ENCODE measurements at regions not wholly inside any gene's neighbourhood (a gene's known extent, or its start where the extent isn't known, plus 50 kb on each side); places are given as distances from the start of the nearest gene placed in this dataset.
"Not testable (repeated sequence)": the region's sequence is repeated elsewhere in the genome, so short reads cannot be mapped to it uniquely, and the experiment has no call there.

DNA sequence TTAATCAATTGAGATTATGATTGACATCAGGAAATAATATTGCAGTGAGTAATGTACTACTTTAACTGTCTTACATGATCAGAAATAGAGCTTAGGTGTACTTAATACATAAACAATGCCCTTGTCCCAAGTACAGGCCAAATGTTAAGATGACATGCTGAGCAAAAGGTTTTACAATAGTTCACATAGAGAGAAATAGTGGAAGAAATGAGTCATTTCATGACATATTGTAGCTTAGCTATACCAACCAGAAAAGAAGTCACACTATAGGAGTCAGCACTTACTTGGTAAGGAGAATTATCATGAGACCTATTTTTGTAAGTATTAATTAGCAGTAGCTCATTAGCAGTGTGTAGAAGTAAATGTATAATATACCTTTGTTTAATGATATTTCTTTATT is 96.4 kb upstream of the NANOGP8 start:
- no peak for DNase-seq (ENCODE audit: extremely low spot score)
- TF ChIP-seq FOXM1 (IDR thresholded peaks at IDR 0.05; ENCODE audit: borderline replicate concordance) (no peak), LEF1 (IDR thresholded peaks at IDR 0.05; ENCODE audit: borderline replicate concordance) (no peak), CTBP1 (IDR thresholded peaks at IDR 0.05; ENCODE audit: borderline replicate concordance) (no peak), L3MBTL2 (conservative IDR thresholded peaks at IDR 0.05) (no peak), BHLHE40 (IDR thresholded peaks at IDR 0.05; ENCODE audit: borderline replicate concordance) (no peak), FOXA1 (IDR thresholded peaks at IDR 0.05) (no peak), ELF4 (IDR thresholded peaks at IDR 0.05) (no peak), HDGF (IDR thresholded peaks at IDR 0.05; ENCODE audit: borderline replicate concordance) (no peak), SUZ12 (IDR thresholded peaks at IDR 0.05) (no peak), ZNF384 (IDR thresholded peaks at IDR 0.05) (no peak), NFRKB (IDR thresholded peaks at IDR 0.05) (no peak), SP1 (IDR thresholded peaks at IDR 0.05) (no peak), FOXK2 (IDR thresholded peaks at IDR 0.05) (no peak), ARNT (IDR thresholded peaks at IDR 0.05) (no peak), TARDBP (IDR thresholded peaks at IDR 0.05) (no peak)
- TF ChIP-seq, protein P1, sequence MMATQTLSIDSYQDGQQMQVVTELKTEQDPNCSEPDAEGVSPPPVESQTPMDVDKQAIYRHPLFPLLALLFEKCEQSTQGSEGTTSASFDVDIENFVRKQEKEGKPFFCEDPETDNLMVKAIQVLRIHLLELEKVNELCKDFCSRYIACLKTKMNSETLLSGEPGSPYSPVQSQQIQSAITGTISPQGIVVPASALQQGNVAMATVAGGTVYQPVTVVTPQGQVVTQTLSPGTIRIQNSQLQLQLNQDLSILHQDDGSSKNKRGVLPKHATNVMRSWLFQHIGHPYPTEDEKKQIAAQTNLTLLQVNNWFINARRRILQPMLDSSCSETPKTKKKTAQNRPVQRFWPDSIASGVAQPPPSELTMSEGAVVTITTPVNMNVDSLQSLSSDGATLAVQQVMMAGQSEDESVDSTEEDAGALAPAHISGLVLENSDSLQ (IDR thresholded peaks at IDR 0.05) = no peak; the same call in 1 of the 2 replicates
- ChIA-PET CTCF (no interaction called here), POLR2A (no interaction called here)

DNA sequence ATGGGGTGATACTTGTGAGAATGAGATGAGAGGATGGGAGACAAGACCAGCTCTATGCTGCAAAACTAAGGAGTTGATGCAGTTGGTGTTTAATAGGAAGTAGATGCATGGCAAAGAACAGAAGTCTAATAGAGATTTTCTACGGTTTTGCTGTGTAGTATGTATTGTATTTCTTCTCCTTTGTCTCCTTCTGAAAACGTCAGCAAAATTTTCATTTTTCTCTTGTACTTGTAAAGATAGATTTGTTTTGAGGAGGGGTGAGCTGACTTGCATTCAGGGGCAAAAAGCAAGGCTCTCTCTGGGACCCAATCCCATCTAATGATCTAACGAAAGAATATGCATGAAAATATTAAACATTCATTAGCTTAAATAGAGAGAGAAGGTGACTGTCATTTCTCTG is 94.6 kb upstream of the NANOGP8 start:
- TF ChIP-seq, protein P1 (IDR thresholded peaks at IDR 0.05) = no peak
- TF ChIP-seq CTBP1 (IDR thresholded peaks at IDR 0.05; ENCODE audit: borderline replicate concordance) = no peak
- TF ChIP-seq SUZ12 (IDR thresholded peaks at IDR 0.05) = no peak
- TF ChIP-seq NFRKB (IDR thresholded peaks at IDR 0.05) = no peak
- no peak for TF ChIP-seq BHLHE40 (IDR thresholded peaks at IDR 0.05; ENCODE audit: borderline replicate concordance)
- TF ChIP-seq ELF4 (IDR thresholded peaks at IDR 0.05) = no peak
- TF ChIP-seq FOXA1 (IDR thresholded peaks at IDR 0.05) = no peak
- no peak for TF ChIP-seq ZNF384 (IDR thresholded peaks at IDR 0.05)
- no peak for DNase-seq (ENCODE audit: extremely low spot score)
- POLR2A ChIA-PET = no interaction called here
- CTCF ChIA-PET = no interaction called here

DNA sequence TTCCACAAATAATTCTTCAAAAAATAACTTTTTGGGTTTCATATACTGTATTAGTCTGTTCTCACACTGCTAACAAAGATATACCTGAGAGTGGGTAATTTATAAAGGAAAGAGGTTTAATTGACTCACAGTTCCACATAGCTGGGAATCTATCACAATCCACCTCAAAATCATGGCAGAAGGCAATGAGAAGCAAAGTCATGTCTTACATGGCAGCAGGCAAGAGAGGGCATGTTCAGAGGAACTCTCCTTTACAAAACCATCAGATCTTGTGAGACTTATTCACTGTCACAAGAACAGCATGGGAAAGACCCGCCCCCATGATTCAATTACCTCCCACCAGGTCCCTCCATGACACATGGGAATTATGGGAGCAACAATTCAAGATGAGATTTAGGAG is 93.1 kb upstream of the NANOGP8 start:
- CTCF ChIA-PET; DNase-seq (ENCODE audit: extremely low spot score); POLR2A ChIA-PET: not testable (repeated sequence)

DNA sequence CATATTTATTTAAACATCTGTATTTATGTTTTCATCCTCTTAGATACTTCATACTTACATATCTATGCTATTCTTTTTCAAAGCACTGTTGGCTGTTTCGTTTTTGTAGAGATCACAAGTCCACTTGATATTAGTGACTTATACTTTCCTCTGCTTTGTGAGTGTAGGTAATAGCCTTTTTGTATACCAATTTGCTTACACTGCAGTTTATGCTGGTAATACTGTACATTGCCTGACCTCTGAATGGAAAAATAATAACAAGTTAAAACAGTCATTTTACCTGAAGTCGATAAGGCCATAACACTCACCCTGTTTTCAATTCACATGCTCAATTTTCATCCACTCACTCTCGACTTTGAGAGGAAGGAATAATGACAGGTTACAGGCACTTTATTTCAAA is 89.9 kb upstream of the NANOGP8 start:
- CTCF ChIA-PET = no interaction called here
- no peak for TF ChIP-seq SUZ12 (IDR thresholded peaks at IDR 0.05)
- TF ChIP-seq NFRKB (IDR thresholded peaks at IDR 0.05) = no peak
- no peak for TF ChIP-seq ZNF384 (IDR thresholded peaks at IDR 0.05)
- TF ChIP-seq, protein P1 (IDR thresholded peaks at IDR 0.05) = no peak
- no peak for TF ChIP-seq SP1 (IDR thresholded peaks at IDR 0.05)
- TF ChIP-seq FOXM1 (IDR thresholded peaks at IDR 0.05; ENCODE audit: borderline replicate concordance) = no peak
- TF ChIP-seq HDGF (IDR thresholded peaks at IDR 0.05; ENCODE audit: borderline replicate concordance) = no peak
- TF ChIP-seq FOXK2 (IDR thresholded peaks at IDR 0.05) = no peak
- TF ChIP-seq TARDBP (IDR thresholded peaks at IDR 0.05) = no peak
- no peak for TF ChIP-seq ARNT (IDR thresholded peaks at IDR 0.05)
- TF ChIP-seq ELF4 (IDR thresholded peaks at IDR 0.05) = no peak
- TF ChIP-seq LEF1 (IDR thresholded peaks at IDR 0.05; ENCODE audit: borderline replicate concordance) = no peak
- TF ChIP-seq BHLHE40 (IDR thresholded peaks at IDR 0.05; ENCODE audit: borderline replicate concordance) = no peak
- TF ChIP-seq L3MBTL2 (conservative IDR thresholded peaks at IDR 0.05) = no peak
- no peak for TF ChIP-seq CTBP1 (IDR thresholded peaks at IDR 0.05; ENCODE audit: borderline replicate concordance)

DNA sequence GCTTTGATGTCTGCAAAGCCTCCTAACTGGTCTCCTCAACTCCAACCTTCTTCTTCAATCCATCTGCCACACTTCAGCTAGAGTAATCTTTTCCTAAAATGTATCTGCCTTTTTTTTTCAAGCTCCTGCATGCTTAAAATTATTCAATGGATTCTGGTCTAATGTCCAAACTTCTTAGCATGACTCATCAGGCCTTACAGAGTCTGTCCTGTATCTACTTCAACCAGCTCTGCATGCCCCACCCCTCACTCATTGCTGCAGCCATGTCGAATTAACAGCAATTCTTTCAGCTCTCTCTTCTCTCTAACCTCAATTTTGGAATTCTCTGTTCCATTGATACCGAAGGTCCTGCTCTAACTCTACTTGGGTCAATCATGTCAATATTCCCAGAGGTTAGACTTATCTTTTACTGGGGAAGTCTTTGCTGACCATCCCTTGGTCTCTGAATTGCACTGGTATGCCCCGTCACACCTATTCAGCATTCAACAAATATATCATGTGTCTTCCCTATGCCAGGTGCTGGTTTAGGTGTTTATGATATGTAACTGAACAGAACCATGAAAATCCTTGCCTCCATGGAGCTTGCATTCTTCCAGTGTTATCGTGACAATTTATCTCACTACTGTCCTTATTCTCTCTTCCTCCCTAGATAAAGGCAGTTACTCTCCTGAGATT is 88.5 kb upstream of the NANOGP8 start:
- ChIA-PET CTCF (no interaction called here), POLR2A (no interaction called here)
- DNase-seq (ENCODE audit: extremely low spot score) = no peak
- TF ChIP-seq ARNT (IDR thresholded peaks at IDR 0.05) (no peak), FOXM1 (IDR thresholded peaks at IDR 0.05; ENCODE audit: borderline replicate concordance) (no peak), NFRKB (IDR thresholded peaks at IDR 0.05) (no peak), SP1 (IDR thresholded peaks at IDR 0.05) (no peak), HDGF (IDR thresholded peaks at IDR 0.05; ENCODE audit: borderline replicate concordance) (no peak), ZNF384 (IDR thresholded peaks at IDR 0.05) (no peak), BHLHE40 (IDR thresholded peaks at IDR 0.05; ENCODE audit: borderline replicate concordance) (no peak), FOXA1 (IDR thresholded peaks at IDR 0.05) (no peak), SUZ12 (IDR thresholded peaks at IDR 0.05) (no peak), LEF1 (IDR thresholded peaks at IDR 0.05; ENCODE audit: borderline replicate concordance) (no peak), FOXK2 (IDR thresholded peaks at IDR 0.05) (no peak), ELF4 (IDR thresholded peaks at IDR 0.05) (no peak), L3MBTL2 (conservative IDR thresholded peaks at IDR 0.05) (no peak)
- TF ChIP-seq, protein P1 (IDR thresholded peaks at IDR 0.05) = no peak

More for the DNA sequence above, 89.9 kb upstream of the NANOGP8 start:
- POLR2A ChIA-PET = no interaction called here
- no peak for DNase-seq (ENCODE audit: extremely low spot score)

DNA sequence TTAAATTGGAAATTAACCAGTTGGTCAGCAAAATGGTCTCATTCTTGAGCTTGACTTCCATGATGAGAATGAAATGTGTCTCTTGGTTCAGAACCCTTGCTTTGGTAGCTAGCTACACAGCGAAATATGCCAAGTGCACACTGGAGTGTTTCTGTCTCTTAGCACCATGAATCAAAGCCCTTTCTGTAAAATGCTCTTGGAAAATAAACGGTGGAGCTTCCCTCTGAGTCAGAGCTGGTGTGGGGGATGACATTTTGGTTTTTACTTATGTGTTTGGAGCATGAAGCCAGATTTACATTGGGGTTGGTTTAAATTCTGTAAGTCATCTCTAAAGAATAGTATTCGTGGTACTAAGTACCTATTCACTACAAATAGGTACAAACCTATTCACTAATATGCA is 85.1 kb upstream of the NANOGP8 start:
- no peak for DNase-seq (ENCODE audit: extremely low spot score)
- TF ChIP-seq SP1 (IDR thresholded peaks at IDR 0.05) (no peak), FOXM1 (IDR thresholded peaks at IDR 0.05; ENCODE audit: borderline replicate concordance) (no peak), FOXA1 (IDR thresholded peaks at IDR 0.05) (no peak), TARDBP (IDR thresholded peaks at IDR 0.05) (no peak), ARNT (IDR thresholded peaks at IDR 0.05) (no peak), HDGF (IDR thresholded peaks at IDR 0.05; ENCODE audit: borderline replicate concordance) (no peak), LEF1 (IDR thresholded peaks at IDR 0.05; ENCODE audit: borderline replicate concordance) (no peak), NFRKB (IDR thresholded peaks at IDR 0.05) (no peak), BHLHE40 (IDR thresholded peaks at IDR 0.05; ENCODE audit: borderline replicate concordance) (no peak), ZNF384 (IDR thresholded peaks at IDR 0.05) (no peak), CTBP1 (IDR thresholded peaks at IDR 0.05; ENCODE audit: borderline replicate concordance) (no peak), SUZ12 (IDR thresholded peaks at IDR 0.05) (no peak), L3MBTL2 (conservative IDR thresholded peaks at IDR 0.05) (no peak), FOXK2 (IDR thresholded peaks at IDR 0.05) (no peak), ELF4 (IDR thresholded peaks at IDR 0.05) (no peak)
- TF ChIP-seq, protein P1 (IDR thresholded peaks at IDR 0.05) = no peak
- CTCF ChIA-PET = no interaction called here
- POLR2A ChIA-PET = no interaction called here

Measured in HEK293T (cell line).